OCI-LY7 (cell line): ENCODE measurements at regions not wholly inside any gene's neighbourhood (a gene's known extent, or its start where the extent isn't known, plus 50 kb on each side); places are given as distances from the start of the nearest gene placed in this dataset.

Experiments
- BruUV-seq: library from RNA; stranded (reverse); fragments of 400-500 nt; replicated peaks from 2 replicates; lab custom pipeline; 2021; lab: Mats Ljungman, UMichigan
- CTCF ChIA-PET: fragments of 300-600 bp; sonication (Branson Sonifier 250); formaldehyde crosslinking; loops from one replicate; lab custom pipeline; 2022; ENCODE audit warnings: antibody characterized with exemption; ENCODE audit not compliant: unreplicated experiment; lab: Charles Lee
- POLR2A ChIA-PET: fragments of 300-600 bp; sonication (Branson Sonifier 250); formaldehyde crosslinking; loops from one replicate; lab custom pipeline; 2022; ENCODE audit warnings: antibody characterized with exemption; lab: Charles Lee
- DNase-seq: peaks from one replicate; pipeline ENCODE4 v3.0.0-alpha.2; 2015; ENCODE audit warnings: low spot score
- H2AFZ ChIP-seq: fragments of 200-600 bp; sonication (generic), shearing (Covaris generic); 2 replicates; pipeline ENCODE4 v1.6.1; 2014; ENCODE audit warnings: mild to moderate bottlenecking, antibody characterized with exemption, low read length, moderate library complexity
- H3K27ac ChIP-seq: fragments of 200-600 bp; sonication (generic); 2 replicates; pipeline ENCODE4 v1.5.1; 2014; ENCODE audit warnings: mixed run types, low read depth, mild to moderate bottlenecking, moderate library complexity, low read length, inconsistent platforms; ENCODE audit not compliant: poor library complexity, severe bottlenecking
- H3K36me3 ChIP-seq: fragments of 200-600 bp; sonication (generic); 2 replicates; pipeline ENCODE4 v1.6.1; 2014; ENCODE audit warnings: mild to moderate bottlenecking, antibody characterized with exemption, low read length, moderate library complexity, mixed read lengths; ENCODE audit not compliant: insufficient read depth
- H3K4me1 ChIP-seq: fragments of 200-600 bp; sonication (generic); 2 replicates; pipeline ENCODE4 v1.5.1; 2014; ENCODE audit warnings: mild to moderate bottlenecking, low read length; ENCODE audit not compliant: insufficient read depth, poor library complexity, severe bottlenecking
- H3K4me2 ChIP-seq: fragments of 200-600 bp; sonication (generic); 2 replicates; pipeline ENCODE4 v1.6.1; 2014; ENCODE audit warnings: mild to moderate bottlenecking, low read length
- H3K4me3 ChIP-seq: fragments of 200-600 bp; sonication (generic); 2 replicates; pipeline ENCODE4 v1.5.1; 2014; ENCODE audit warnings: mild to moderate bottlenecking, low read depth, low read length; ENCODE audit not compliant: poor library complexity, severe bottlenecking
- H3K79me2 ChIP-seq: fragments of 200-600 bp; sonication (generic); 2 replicates; pipeline ENCODE4 v1.6.1; 2016; ENCODE audit warnings: low read depth, mild to moderate bottlenecking, low read length, moderate library complexity, mixed read lengths; ENCODE audit not compliant: insufficient read depth
- H3K9me2 ChIP-seq: fragments of 200-600 bp; sonication (generic); 2 replicates; pipeline ENCODE4 v1.6.1; 2016; ENCODE audit warnings: mild to moderate bottlenecking, low read length, mixed read lengths; ENCODE audit not compliant: insufficient read depth
- H3K9me3 ChIP-seq: fragments of 200-600 bp; sonication (generic); 2 replicates; pipeline ENCODE4 v1.6.1; 2014; ENCODE audit warnings: mild to moderate bottlenecking, mixed run types, low read length, mixed read lengths
- H4K20me1 ChIP-seq: fragments of 200-600 bp; sonication (generic); 2 replicates; pipeline ENCODE4 v1.6.1; 2014; ENCODE audit warnings: mild to moderate bottlenecking, antibody characterized with exemption, low read length, moderate library complexity, mixed read lengths; ENCODE audit not compliant: insufficient read depth
- CTCF ChIP-seq: fragments of 200-600 bp; sonication (generic); conservative IDR thresholded peaks from 2 replicates; pipeline ENCODE4 v1.5.1; 2014; ENCODE audit warnings: mild to moderate bottlenecking, antibody characterized with exemption, low read length, moderate library complexity, mixed read lengths
- EZH2phosphoT487 ChIP-seq: fragments of 200-600 bp; sonication (generic); IDR thresholded peaks from 2 replicates; pipeline ENCODE4 v1.6.1; 2018; ENCODE audit warnings: low read depth, borderline replicate concordance, mild to moderate bottlenecking, mixed run types, antibody characterized with exemption, low read length, moderate library complexity, mixed read lengths
- intact Hi-C: fragments of 100-400 bp; cut with micrococcal nuclease; formaldehyde crosslinking; loops from one replicate; pipeline ENCODE4 v1.10.0; 2022; ENCODE audit not compliant: unreplicated experiment

DNA sequence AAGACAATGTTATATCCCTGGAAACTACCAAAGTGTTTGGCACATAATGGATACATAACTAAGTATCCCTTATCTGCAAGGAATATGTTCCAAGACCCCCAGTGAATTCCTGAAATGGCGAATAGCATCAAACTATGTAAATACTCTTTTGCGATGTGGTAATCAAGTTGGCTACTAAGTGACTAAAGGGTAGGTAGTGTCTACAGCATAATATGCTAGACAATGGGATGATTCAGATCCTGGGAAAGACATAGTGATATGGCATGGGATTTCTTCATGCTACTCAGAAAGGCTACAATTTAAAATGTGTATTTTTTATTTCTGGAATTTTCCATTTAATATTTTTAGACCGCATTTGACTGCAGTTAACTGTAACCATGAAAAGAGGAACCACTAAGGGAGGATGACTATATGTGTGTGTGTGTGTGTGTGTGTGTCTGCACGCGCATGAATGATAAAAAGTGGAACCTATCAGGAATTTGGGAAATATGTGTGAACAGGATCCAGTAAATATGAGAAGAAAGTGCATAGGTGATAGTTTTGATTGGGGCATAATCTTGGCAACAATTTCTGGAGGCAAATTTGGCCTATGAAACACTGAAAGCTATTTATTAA, 1899.9 kb downstream of the NCAM2 start:
- Histone ChIP-seq H3K79me2 (no peaks in the 10 kb centered on the region), H3K4me2 (no peak overlapping the region), H3K9me3 (peaks cover 22% of the 10 kb centered on the region; the same call in 1 of the 2 replicates), H3K9me2 (no peaks in the 10 kb centered on the region), H3K27ac (no peak overlapping the region), H4K20me1 (no peaks in the 10 kb centered on the region), H3K4me1 (no peaks in the 10 kb centered on the region), H3K36me3 (no peaks in the 10 kb centered on the region), H2AFZ (no peak overlapping the region), H3K4me3 (no peak overlapping the region)
- CTCF ChIA-PET, result no interaction called here
- intact Hi-C loops, result no loop called here
- POLR2A ChIA-PET, result no interaction called here
- BruUV-seq, result no TSS peak
- no peak for TF ChIP-seq CTCF
- DNase-seq, result no peak

DNA sequence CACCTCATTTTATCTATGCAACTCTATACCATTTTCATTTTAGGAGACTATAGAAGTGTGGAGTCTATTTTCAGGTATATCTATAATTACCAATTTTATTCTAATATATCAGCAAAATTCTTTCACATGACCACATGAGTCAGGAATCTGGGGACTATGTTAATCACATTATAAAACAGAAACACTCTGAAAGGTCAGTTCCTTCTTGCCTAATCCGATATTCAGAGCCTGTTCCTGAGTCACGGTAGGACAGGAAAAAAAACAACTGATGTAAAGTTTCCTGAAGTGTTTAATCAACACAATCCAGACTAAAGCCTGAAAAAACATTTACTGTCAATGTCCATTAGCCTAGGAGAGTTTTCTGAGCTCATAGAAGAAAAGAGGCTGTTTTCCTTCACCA, 1902.3 kb downstream of the NCAM2 start:
- POLR2A ChIA-PET, result interaction anchor here (0.7 kb wide), 1 partner anchor 60 kb away, joined by 3 read pairs; no protein-coding TSS in a partner anchor
- intact Hi-C loops, result no loop called here
- no peak for DNase-seq
- H3K27ac ChIP-seq, result no peak overlapping the region
- H3K4me1 ChIP-seq, result no peaks in the 10 kb centered on the region
- no peaks in the 10 kb centered on the region for H3K36me3 ChIP-seq
- TF ChIP-seq CTCF (no peak), EZH2phosphoT487 (no peak)
- no peaks in the 10 kb centered on the region for H3K9me2 ChIP-seq
- CTCF ChIA-PET, result no interaction called here
- no peak overlapping the region for H2AFZ ChIP-seq
- no peak overlapping the region for H3K4me2 ChIP-seq
- H3K79me2 ChIP-seq, result no peaks in the 10 kb centered on the region
- H3K4me3 ChIP-seq, result no peak overlapping the region
- BruUV-seq, result no TSS peak
- H4K20me1 ChIP-seq, result no peaks in the 10 kb centered on the region
- H3K9me3 ChIP-seq, result peaks cover 18% of the 10 kb centered on the region; the same call in 1 of the 2 replicates

DNA sequence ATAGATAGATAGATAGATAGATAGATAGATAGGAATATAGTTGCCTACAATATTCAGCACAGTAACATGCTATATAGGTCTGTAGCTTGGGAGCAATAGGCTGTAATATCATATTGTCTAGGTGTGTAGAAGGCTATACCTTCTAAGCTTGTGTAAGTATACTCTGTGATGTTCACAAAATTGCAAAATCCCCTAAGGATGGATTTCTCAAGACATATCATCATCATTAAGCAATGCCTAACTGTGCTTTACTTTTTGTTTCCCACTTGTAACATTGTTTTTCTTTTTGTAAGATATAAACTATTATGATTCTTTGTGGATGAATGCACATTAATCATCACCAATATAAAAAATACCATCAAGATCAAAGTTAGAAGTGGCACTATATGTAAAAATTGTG, 1905.6 kb downstream of the NCAM2 start:
- TF ChIP-seq EZH2phosphoT487, result no peak
- TF ChIP-seq CTCF, result no peak
- no TSS peak for BruUV-seq

More for the DNA sequence above, 1905.6 kb downstream of the NCAM2 start:
- POLR2A ChIA-PET, result no interaction called here
- Histone ChIP-seq H4K20me1 (no peaks in the 10 kb centered on the region), H2AFZ (no peak overlapping the region), H3K9me3 (peaks cover 25% of the 10 kb centered on the region; the same call in 1 of the 2 replicates), H3K36me3 (no peaks in the 10 kb centered on the region), H3K4me1 (no peaks in the 10 kb centered on the region), H3K9me2 (no peaks in the 10 kb centered on the region), H3K4me2 (no peak overlapping the region), H3K79me2 (no peaks in the 10 kb centered on the region), H3K4me3 (no peak overlapping the region), H3K27ac (no peak overlapping the region)
- intact Hi-C loops, result no loop called here
- CTCF ChIA-PET, result no interaction called here
- no peak for DNase-seq
